NCI-H1436 treated with DMSO at 0.1 percent for 48 hours (cell line): ENCODE measurements at regions not wholly inside any gene's neighbourhood (a gene's known extent, or its start where the extent isn't known, plus 50 kb on each side); places are given as distances from the start of the nearest gene placed in this dataset.
"Not testable (repeated sequence)": the region's sequence is repeated elsewhere in the genome, so short reads cannot be mapped to it uniquely, and the experiment has no call there.

ENCODE experiments used
- DNase-seq: peaks from one replicate; lab custom pipeline; 2025; lab: John Stamatoyannopoulos, UW

GRCh38 chr4:57324673-57325307 is 214.6 kb upstream of the IGFBP7 start:
- no peak for DNase-seq

- no peak for DNase-seq
Measured at GRCh38 chr4:57320849-57321248, 210.7 kb upstream of the IGFBP7 start.

GRCh38 chr4:57320217-57320616 is 210.0 kb upstream of the IGFBP7 start:
- DNase-seq: no peak

- DNase-seq: no peak
Measured at GRCh38 chr4:57318703-57319102, 208.5 kb upstream of the IGFBP7 start.

GRCh38 chr4:57314636-57315035 is 204.5 kb upstream of the IGFBP7 start:
- no peak for DNase-seq

- DNase-seq: no peak
Measured at GRCh38 chr4:57312296-57312695, 202.1 kb upstream of the IGFBP7 start.

GRCh38 chr4:57309658-57310057 is 199.5 kb upstream of the IGFBP7 start:
- DNase-seq: no peak

GRCh38 chr4:57308301-57308700 is 198.1 kb upstream of the IGFBP7 start:
- DNase-seq: no peak

GRCh38 chr4:57305836-57306235 is 195.7 kb upstream of the IGFBP7 start:
- no peak for DNase-seq

GRCh38 chr4:57303012-57303751 is 193.0 kb upstream of the IGFBP7 start:
- no peak for DNase-seq

- not testable (repeated sequence) for DNase-seq
Measured at GRCh38 chr4:57300300-57300699, 190.1 kb upstream of the IGFBP7 start.

GRCh38 chr4:57291911-57292310 is 181.7 kb upstream of the IGFBP7 start:
- no peak for DNase-seq

- DNase-seq: no peak
Measured at GRCh38 chr4:57287687-57288604, 177.8 kb upstream of the IGFBP7 start.

- DNase-seq: no peak
Measured at GRCh38 chr4:57282933-57283310, 172.7 kb upstream of the IGFBP7 start.

GRCh38 chr4:57280481-57280880 is 170.3 kb upstream of the IGFBP7 start:
- DNase-seq: no peak

GRCh38 chr4:57278780-57279179 is 168.6 kb upstream of the IGFBP7 start:
- no peak for DNase-seq

GRCh38 chr4:57274082-57274481 is 163.9 kb upstream of the IGFBP7 start:
- DNase-seq: no peak

GRCh38 chr4:57270346-57270745 is 160.2 kb upstream of the IGFBP7 start:
- DNase-seq: no peak

- DNase-seq: no peak
Measured at GRCh38 chr4:57265831-57266582, 155.8 kb upstream of the IGFBP7 start.

- no peak for DNase-seq
Measured at GRCh38 chr4:57254754-57255153, 144.6 kb upstream of the IGFBP7 start.

- DNase-seq: no peak
Measured at GRCh38 chr4:57249083-57249482, 138.9 kb upstream of the IGFBP7 start.

- no peak for DNase-seq
Measured at GRCh38 chr4:57243076-57243475, 132.9 kb upstream of the IGFBP7 start.
